SU-DHL-6 (cell line): ENCODE measurements at regions not wholly inside any gene's neighbourhood (a gene's known extent, or its start where the extent isn't known, plus 50 kb on each side); places are given as distances from the start of the nearest gene placed in this dataset.

Source experiments
- EZH2phosphoT487 ChIP-seq: fragments of 200-600 bp; sonication (generic), shearing (Covaris generic); conservative IDR thresholded peaks from 2 replicates; pipeline ENCODE4 v1.6.1; 2018; ENCODE audit warnings: mild to moderate bottlenecking, antibody characterized with exemption, low read length, moderate library complexity, mixed read lengths
- TF ChIP-seq, protein P1 (sequence below): fragments of 200-600 bp; sonication (generic); IDR thresholded peaks from one replicate; pipeline ENCODE4 v1.5.1; 2017; ENCODE audit warnings: antibody characterized with exemption, mild to moderate bottlenecking, low read length, moderate library complexity; ENCODE audit not compliant: insufficient read depth, poor library complexity, severe bottlenecking

- TF ChIP-seq, protein P1, sequence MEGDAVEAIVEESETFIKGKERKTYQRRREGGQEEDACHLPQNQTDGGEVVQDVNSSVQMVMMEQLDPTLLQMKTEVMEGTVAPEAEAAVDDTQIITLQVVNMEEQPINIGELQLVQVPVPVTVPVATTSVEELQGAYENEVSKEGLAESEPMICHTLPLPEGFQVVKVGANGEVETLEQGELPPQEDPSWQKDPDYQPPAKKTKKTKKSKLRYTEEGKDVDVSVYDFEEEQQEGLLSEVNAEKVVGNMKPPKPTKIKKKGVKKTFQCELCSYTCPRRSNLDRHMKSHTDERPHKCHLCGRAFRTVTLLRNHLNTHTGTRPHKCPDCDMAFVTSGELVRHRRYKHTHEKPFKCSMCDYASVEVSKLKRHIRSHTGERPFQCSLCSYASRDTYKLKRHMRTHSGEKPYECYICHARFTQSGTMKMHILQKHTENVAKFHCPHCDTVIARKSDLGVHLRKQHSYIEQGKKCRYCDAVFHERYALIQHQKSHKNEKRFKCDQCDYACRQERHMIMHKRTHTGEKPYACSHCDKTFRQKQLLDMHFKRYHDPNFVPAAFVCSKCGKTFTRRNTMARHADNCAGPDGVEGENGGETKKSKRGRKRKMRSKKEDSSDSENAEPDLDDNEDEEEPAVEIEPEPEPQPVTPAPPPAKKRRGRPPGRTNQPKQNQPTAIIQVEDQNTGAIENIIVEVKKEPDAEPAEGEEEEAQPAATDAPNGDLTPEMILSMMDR, result no peak
- no peak for TF ChIP-seq EZH2phosphoT487
Measured at GRCh38 chr7:54409917-54410316, 132.3 kb upstream of the VSTM2A start.
